HUDEP-2 (cell line): ENCODE measurements at regions not wholly inside any gene's neighbourhood (a gene's known extent, or its start where the extent isn't known, plus 50 kb on each side); places are given as distances from the start of the nearest gene placed in this dataset.
"Not testable (repeated sequence)": the region's sequence is repeated elsewhere in the genome, so short reads cannot be mapped to it uniquely, and the experiment has no call there.

ENCODE experiments used
- DNase-seq, 76 experiments: peaks; one replicate each; lab custom pipeline; 2025; ENCODE audit not compliant: unreplicated experiment in 76 of 76; lab: John Stamatoyannopoulos, UW

GRCh38 chr17:71530248-71530647, 590.6 kb upstream of the SOX9 start:
- DNase-seq, result no peak

DNA sequence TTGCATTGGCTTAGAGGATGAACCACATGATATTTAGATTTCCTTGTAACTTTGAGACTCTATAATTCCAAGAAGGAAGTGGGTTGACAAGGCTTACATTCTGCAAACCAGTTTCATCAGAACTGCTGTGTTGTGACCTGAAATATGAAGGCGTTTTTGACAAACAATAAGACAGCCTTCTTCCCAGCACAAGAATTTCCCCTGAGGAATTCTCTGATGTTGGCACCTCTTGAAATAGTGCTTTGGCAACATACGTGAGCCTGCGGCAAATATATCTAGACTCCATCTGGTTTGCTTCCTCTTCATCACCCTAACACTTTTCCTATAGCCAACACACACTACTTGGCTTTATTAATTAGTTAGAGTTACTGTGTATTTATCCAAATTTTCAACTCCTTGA, 585.5 kb upstream of the SOX9 start:
- no peak for DNase-seq

DNA sequence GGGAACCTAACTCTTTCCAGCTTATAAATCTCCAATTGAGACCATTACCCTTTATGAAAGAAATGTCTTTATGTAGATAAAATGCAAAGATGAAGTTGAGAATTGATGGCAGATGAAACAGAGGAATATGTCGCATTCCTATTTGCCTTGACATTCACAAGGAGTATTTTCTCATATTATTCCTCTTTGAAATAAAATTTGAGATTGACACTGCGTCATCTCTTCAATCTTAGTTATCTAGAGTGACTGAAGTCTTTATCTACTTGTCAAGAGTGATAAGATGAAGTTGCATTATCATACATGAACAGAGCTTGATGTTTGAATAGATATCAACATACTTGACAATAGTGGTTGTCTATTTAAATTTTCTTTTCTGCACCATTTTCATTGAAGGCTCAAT, 574.4 kb upstream of the SOX9 start:
- no peak for DNase-seq

GRCh38 chr17:71547904-71548303, 572.9 kb upstream of the SOX9 start:
- no peak for DNase-seq

DNA sequence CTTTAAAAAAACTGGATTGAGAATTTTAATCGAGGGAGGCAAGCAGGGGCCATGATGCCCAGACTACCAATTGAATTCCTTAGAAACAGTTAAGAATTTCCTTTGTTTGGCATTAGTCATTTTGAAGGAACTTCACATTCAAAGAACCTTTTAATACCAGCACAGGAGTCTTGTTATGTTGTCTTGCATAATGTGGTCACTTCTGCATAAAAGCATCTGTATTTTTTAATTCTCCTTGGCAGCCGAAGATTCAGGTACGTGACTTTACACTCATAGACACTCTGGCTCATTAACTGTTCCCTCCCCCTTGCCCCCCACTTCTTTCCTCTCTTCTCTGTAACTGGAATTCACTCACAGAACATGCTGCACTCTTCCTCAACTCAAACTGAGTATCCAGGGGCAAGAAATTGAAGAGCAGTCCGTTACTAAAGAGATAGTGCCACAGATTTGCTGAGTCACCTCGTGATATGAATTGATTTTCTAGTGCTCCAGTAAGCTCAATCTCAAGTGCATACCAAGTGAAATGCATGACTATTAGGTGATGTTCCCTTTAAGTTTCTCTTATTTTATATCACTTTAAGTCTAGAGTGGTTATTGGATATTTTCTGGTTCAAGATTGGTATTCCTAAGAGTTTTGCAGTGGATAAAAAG, 572.2 kb upstream of the SOX9 start:
- no peak for DNase-seq

DNA sequence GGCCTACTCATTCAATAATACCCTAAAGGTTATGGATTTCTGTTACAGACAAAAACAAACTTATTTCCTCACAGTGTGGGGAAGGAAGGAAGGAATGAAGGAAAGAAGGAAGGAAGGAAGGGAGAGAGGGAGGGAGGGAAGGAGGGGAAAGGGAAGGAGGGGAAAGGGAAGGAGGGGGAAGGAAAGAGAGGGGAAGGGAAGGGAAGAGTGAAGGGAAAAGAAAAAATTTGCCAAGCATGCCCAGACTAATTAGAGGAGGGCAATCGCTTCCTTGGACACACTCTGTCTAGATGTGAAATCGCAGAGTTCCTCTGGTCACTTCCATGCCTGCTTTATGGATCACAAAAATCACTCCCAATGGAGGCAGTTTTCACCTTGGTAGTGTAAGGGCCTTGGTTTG, 570.1 kb upstream of the SOX9 start:
- no peak for DNase-seq

GRCh38 chr17:71553381-71553780, 567.4 kb upstream of the SOX9 start:
- no peak for DNase-seq

- no peak for DNase-seq
Measured at GRCh38 chr17:71558901-71559300, 561.9 kb upstream of the SOX9 start.

- no peak for DNase-seq
Measured at GRCh38 chr17:71572343-71572742, 548.5 kb upstream of the SOX9 start.

DNA sequence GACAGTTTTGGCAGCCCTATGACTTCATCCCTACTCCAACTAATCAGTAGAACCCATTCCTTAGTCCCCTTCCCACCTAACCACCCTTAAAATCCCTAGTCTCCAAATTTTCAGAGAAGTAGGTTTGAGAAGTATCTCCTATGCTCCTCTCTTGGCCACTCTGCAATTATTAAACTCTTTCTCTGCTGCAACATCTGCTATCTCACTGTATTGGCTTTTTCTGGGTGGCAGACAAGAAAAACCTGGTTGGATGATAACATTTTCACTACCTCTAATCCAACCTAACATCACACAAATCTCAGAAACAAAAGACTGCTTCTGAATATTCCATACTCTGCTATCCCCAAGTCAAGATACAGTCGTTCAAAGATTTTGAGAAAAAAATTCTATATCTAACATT, 542.4 kb upstream of the SOX9 start:
- DNase-seq, result no peak

DNA sequence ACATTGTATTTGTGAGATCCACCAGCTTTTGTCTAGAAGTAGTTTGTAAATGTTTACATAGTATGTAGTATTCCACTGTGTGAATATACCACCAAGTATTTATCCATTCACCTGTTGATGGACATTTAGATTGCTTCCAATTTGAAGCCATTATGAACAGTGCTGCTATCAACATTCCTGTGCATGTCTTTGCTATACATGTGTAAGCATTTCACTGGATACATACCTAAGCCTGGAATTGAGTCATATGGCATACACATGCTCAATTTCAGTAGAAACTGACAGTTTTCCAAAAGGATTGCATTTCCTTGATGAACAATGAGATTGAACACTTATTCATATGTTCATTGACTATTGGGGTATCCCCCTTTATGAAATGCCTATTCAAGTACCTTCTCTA, 540.6 kb upstream of the SOX9 start:
- no peak for DNase-seq

GRCh38 chr17:71585540-71585939, 535.3 kb upstream of the SOX9 start:
- DNase-seq, result no peak

GRCh38 chr17:71592431-71592830, 528.4 kb upstream of the SOX9 start:
- no peak for DNase-seq

DNA sequence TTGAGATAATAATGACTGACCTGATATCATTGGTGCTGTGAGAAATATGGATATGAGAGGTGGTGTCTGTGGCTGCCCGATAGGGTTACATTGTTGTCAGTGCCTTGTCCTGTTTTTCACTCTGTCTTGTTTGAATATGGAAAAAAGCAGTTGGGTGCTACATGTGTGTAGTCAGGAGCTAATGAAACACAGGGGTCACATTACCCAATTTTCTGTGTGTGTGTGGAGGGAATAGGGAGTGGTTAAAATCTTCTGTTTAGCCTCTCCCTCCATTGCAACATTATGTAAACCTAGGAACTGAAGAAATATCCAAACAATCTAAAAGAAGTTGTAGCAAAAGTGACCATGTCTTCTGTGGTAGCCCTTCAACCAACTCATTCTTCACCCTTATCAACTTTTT, 527.7 kb upstream of the SOX9 start:
- DNase-seq, result no peak

GRCh38 chr17:71599583-71599982, 521.2 kb upstream of the SOX9 start:
- DNase-seq, result not testable (repeated sequence)

GRCh38 chr17:71600137-71600789, 520.6 kb upstream of the SOX9 start:
- DNase-seq, result no peak

DNA sequence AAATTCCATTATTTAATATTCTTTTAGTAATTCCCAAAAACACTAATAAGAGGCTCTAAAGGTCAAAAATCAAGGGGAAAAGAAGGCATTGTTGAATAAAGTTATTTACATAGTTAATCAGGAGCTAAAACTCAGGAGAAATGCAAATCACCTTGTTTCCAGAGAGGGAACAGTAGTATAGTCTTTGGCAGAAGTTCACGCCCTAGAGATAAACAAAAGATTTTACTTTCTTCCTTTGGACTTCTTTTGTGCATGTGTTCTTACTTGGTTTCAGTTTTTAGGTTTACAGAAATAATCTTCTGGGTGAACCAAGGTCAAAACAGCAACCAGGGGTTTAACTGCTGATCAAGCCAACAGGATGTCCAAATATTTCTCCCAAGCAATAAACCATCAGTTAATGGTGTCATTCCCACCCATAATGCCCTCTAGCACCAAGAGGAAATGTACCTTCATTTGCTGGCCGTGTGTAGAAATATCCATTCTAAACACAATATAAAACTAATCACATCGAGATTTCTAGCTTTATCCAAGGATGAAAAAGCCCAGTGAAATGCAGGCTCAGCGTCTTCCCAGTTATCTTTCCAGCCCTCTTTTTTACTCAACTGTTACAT, 518.8 kb upstream of the SOX9 start:
- DNase-seq, result no peak

DNA sequence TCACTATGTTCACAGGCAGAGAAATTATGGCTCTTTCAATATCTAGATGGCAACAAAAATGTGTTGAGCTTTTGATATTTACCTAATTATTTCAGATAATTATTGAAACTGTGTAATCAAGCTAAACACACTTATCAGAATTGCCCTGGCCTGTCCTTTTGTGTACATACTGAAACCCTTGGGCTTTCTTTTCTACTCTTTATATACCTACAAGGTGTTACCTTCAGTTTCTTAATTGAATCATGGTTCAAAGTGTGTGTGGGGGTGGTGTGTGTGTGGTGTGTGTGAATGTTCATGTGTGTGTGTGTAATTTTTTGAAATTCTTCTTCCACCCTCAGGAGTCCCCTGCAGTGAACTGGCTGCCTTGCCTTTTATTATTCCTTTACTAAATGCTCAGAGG, 506.8 kb upstream of the SOX9 start:
- DNase-seq, result no peak

DNA sequence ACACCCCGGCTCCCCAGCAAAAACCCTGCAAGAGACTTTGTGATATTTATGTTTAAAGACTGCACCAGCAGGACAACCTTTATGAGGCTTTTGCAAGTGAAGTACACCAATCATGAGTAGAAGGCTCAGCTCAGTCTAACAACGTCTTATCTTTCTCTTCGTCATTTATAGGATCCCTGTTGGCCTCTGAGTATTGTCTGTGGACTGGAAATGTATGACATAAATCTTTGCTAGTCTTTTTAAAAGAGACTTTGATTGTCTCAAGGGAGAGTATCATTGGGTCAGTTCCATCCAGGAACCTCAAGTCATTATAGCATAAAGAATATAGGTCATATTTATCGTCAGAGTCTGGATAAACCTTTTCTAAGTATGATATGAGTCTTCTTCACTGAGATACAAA, 505.0 kb upstream of the SOX9 start:
- no peak for DNase-seq

DNA sequence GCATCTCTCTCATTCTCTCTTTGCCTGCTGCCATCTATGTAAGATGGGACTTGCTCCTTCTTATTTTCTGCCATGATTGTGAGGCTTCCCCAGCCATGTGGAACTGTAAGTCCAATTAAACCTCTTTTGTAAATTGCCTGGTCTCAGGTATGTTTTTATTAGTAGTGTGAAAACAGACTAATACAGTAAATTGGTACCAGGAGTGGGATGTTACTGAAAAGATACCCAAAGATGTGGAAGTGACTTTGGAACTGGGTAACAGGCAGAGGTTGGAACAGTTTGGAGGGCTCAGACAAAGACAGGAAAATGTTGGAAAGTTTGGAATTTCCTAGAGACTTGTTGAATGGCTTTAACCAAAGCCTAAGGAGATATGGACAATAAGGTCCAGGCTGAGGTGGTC, 503.1 kb upstream of the SOX9 start:
- not testable (repeated sequence) for DNase-seq

GRCh38 chr17:71625330-71625729, 495.5 kb upstream of the SOX9 start:
- DNase-seq, result no peak

DNA sequence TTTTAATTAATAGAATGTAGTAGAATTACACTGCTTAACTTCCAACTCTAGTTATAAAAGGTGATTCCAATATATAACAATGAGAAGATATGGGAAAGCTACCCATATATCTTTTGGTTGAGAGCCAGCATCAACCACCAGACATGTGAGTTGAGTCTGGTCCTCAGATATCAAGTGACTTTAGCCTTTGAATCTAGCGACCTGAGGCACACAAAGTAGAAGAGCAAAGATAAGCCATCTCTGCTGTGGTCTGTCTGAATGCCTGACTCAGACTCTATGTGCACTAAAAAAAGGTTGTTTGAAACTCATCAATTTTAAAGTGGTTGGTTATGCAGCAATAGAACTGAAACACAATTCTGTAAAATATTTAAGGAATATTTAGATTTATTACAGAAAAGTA, 492.5 kb upstream of the SOX9 start:
- no peak for DNase-seq
